Thyroid gland (tissue), 4 donors: ENCODE measurements at regions not wholly inside any gene's neighbourhood (a gene's known extent, or its start where the extent isn't known, plus 50 kb on each side); places are given as distances from the start of the nearest gene placed in this dataset.
"Not testable (repeated sequence)": the region's sequence is repeated elsewhere in the genome, so short reads cannot be mapped to it uniquely, and the experiment has no call there.

Experiments
- CTCF ChIP-seq, 6 experiments: fragments of 200-600 bp in 3 of 6; fragments of 450-650 bp in 3 of 6; sonication (generic) in 3 of 6; IDR thresholded peaks; one replicate each; pipeline ENCODE4 v1.5.1; 2016 to 2019; ENCODE audit warnings: antibody characterized with exemption in 6 of 6, mild to moderate bottlenecking in 2 of 6, inconsistent platforms in 1 of 6, moderate library complexity in 1 of 6
- POLR2A ChIP-seq, 2 donors: fragments of 450-650 bp; IDR thresholded peaks; one replicate each; pipeline ENCODE4 v1.6.1; 2017; ENCODE audit warnings: antibody characterized with exemption in 2 of 2, mild to moderate bottlenecking in 2 of 2, moderate library complexity in 1 of 2

- TF ChIP-seq CTCF, POLR2A (IDR thresholded peaks at IDR 0.05): not testable (repeated sequence)
These were observed 206.3 kb downstream of the BCAS1 start for GRCh38 chr20:53863923-53864641.
